CD14-positive monocyte (primary cell): ENCODE measurements at regions not wholly inside any gene's neighbourhood (a gene's known extent, or its start where the extent isn't known, plus 50 kb on each side); places are given as distances from the start of the nearest gene placed in this dataset.

ENCODE experiments used
- DNase-seq, 3 donors: peaks; one replicate each; pipeline ENCODE4 v3.0.0-alpha.2; 2011 to 2022
- H2AFZ ChIP-seq: 2 replicates; pipeline ENCODE4 v1.6.0; 2012; ENCODE audit warnings: mild to moderate bottlenecking, low read depth, low read length, inconsistent platforms; ENCODE audit not compliant: insufficient read depth, poor library complexity, severe bottlenecking
- H3K27ac ChIP-seq, 2 donors: 1 replicate in 1 of 2; 2 replicates in 1 of 2; pipeline ENCODE4 v1.5.1; 2012 to 2013; ENCODE audit warnings: low read length in 2 of 2, control low read depth in 1 of 2, inconsistent platforms in 1 of 2, low read depth in 1 of 2, mild to moderate bottlenecking in 1 of 2
- H3K27me3 ChIP-seq, 2 donors: one replicate each; pipeline versions ENCODE4 v1.6.0 to v1.6.1; 2011 to 2013; ENCODE audit warnings: low read length in 2 of 2; ENCODE audit not compliant: control insufficient read depth in 2 of 2, insufficient read depth in 2 of 2
- H3K36me3 ChIP-seq, 2 donors: replicated peaks in 1 of 2; 1 replicate in 1 of 2; 2 replicates in 1 of 2; pipeline versions ENCODE4 v1.5.1 to v1.6.1; 2012 to 2013; ENCODE audit warnings: low read length in 2 of 2, control low read depth in 1 of 2, inconsistent platforms in 1 of 2, mild to moderate bottlenecking in 1 of 2; ENCODE audit not compliant: insufficient read depth in 2 of 2, control insufficient read depth in 1 of 2
- H3K4me1 ChIP-seq, 2 donors: 1 replicate in 1 of 2; 2 replicates in 1 of 2; pipeline versions ENCODE4 v1.5.1 to v1.6.1; 2012 to 2013; ENCODE audit warnings: low read length in 2 of 2, control low read depth in 1 of 2, inconsistent platforms in 1 of 2, mild to moderate bottlenecking in 1 of 2, moderate library complexity in 1 of 2; ENCODE audit not compliant: insufficient read depth in 2 of 2, control insufficient read depth in 1 of 2
- H3K4me2 ChIP-seq: replicated peaks from 2 replicates; pipeline ENCODE3; 2012; ENCODE audit warnings: low read length, moderate library complexity, mild to moderate bottlenecking; ENCODE audit not compliant: poor library complexity, severe bottlenecking; ENCODE audit errors: extremely low read depth
- H3K4me3 ChIP-seq, 3 experiments: fragments of 200-600 bp in 1 of 3; sonication (generic) in 1 of 3; replicated peaks in 1 of 3; 1 replicate in 2 of 3; 2 replicates in 1 of 3; pipeline ENCODE4 v1.5.1; 2011 to 2013; ENCODE audit warnings: low read length in 3 of 3, mild to moderate bottlenecking in 3 of 3, control low read depth in 2 of 3, low read depth in 2 of 3, inconsistent platforms in 1 of 3, moderate library complexity in 1 of 3
- H3K79me2 ChIP-seq: 2 replicates; pipeline ENCODE4 v1.6.0; 2012; ENCODE audit warnings: mild to moderate bottlenecking, control low read depth, inconsistent platforms, low read length, moderate library complexity; ENCODE audit not compliant: insufficient read depth
- H3K9ac ChIP-seq: 2 replicates; pipeline ENCODE4 v1.6.0; 2017; ENCODE audit warnings: low read length, mild to moderate bottlenecking; ENCODE audit not compliant: insufficient read depth, poor library complexity, severe bottlenecking
- H3K9me3 ChIP-seq, 2 donors: replicated peaks in 1 of 2; 1 replicate in 1 of 2; 2 replicates in 1 of 2; pipeline versions ENCODE4 v1.5.1 to v1.6.1; 2012 to 2013; ENCODE audit warnings: low read length in 2 of 2, control low read depth in 1 of 2; ENCODE audit not compliant: control insufficient read depth in 1 of 2, insufficient read depth in 1 of 2
- H4K20me1 ChIP-seq: 2 replicates; pipeline ENCODE4 v1.6.0; 2012; ENCODE audit warnings: mild to moderate bottlenecking, low read length, control low read depth, moderate library complexity; ENCODE audit not compliant: insufficient read depth
- H3K27ac Mint-ChIP-seq, 7 donors: one replicate each; pipeline ENCODE4 v1.8.0; 2020; ENCODE audit warnings: mild to moderate bottlenecking in 7 of 7, mixed read lengths in 7 of 7, moderate library complexity in 6 of 7, inconsistent platforms in 2 of 7
- H3K27me3 Mint-ChIP-seq, 3 donors: one replicate each; pipeline ENCODE4 v1.8.0; 2021 to 2022; ENCODE audit warnings: low read depth in 3 of 3, mild to moderate bottlenecking in 3 of 3, mixed read lengths in 3 of 3, moderate library complexity in 3 of 3, inconsistent platforms in 1 of 3
- H3K36me3 Mint-ChIP-seq, 2 donors: one replicate each; pipeline ENCODE4 v1.8.0; 2020; ENCODE audit warnings: mixed read lengths in 2 of 2, inconsistent platforms in 1 of 2, mild to moderate bottlenecking in 1 of 2
- H3K4me1 Mint-ChIP-seq: one replicate; pipeline ENCODE4 v1.8.0; 2020; ENCODE audit warnings: mild to moderate bottlenecking, mixed read lengths
- H3K4me3 Mint-ChIP-seq, 2 donors: one replicate each; pipeline ENCODE4 v1.8.0; 2020; ENCODE audit warnings: mild to moderate bottlenecking in 2 of 2, mixed read lengths in 2 of 2, moderate library complexity in 1 of 2
- H3K9me3 Mint-ChIP-seq, 7 donors: one replicate each; pipeline ENCODE4 v1.8.0; 2020 to 2022; ENCODE audit warnings: mixed read lengths in 7 of 7, mild to moderate bottlenecking in 6 of 7, moderate library complexity in 6 of 7, inconsistent platforms in 2 of 7
- CTCF ChIP-seq: fragments of 200-600 bp; IDR thresholded peaks from one replicate; pipeline ENCODE4 v1.8.0; 2022; ENCODE audit warnings: antibody characterized with exemption, mild to moderate bottlenecking
- WGBS: methylation state at CpG from one replicate; pipeline ENCODE4 v1.1.5; 2013; ENCODE audit warnings: missing lambda C conversion rate; ENCODE audit not compliant: insufficient coverage; 5-methylcytosine and 5-hydroxymethylcytosine counted together
- intact Hi-C, 2 donors: fragments of 100-400 bp; cut with micrococcal nuclease; formaldehyde crosslinking; loops; one replicate each; pipeline versions ENCODE4 v1.15.0 to v1.15.1; 2023

GRCh38 chr22:42330170-42330569, 59.7 kb upstream of the TCF20 start:
- peaks cover 0 to 2% (median 0%) of the 10 kb centered on the region in 7 donors for H3K9me3 Mint-ChIP-seq
- TF ChIP-seq CTCF = no peak
- H3K4me1 Mint-ChIP-seq = peaks cover 3% of the 10 kb centered on the region
- peak overlapping the region in 1 of 7 donors; percentile 25 for H3K27ac Mint-ChIP-seq
- Histone ChIP-seq H3K27me3 (no peaks in the 10 kb centered on the region), H2AFZ (no peak overlapping the region), H3K4me3 (no peak overlapping the region), H3K4me2 (no peak overlapping the region), H3K36me3 (no peaks in the 10 kb centered on the region), H3K4me1 (no peaks in the 10 kb centered on the region), H4K20me1 (no peaks in the 10 kb centered on the region), H3K27ac (no peak overlapping the region), H3K9me3 (no peaks in the 10 kb centered on the region), H3K79me2 (no peaks in the 10 kb centered on the region), H3K9ac (no peak overlapping the region)
- H3K36me3 Mint-ChIP-seq = no peaks in the 10 kb centered on the region
- no peak overlapping the region for H3K4me3 Mint-ChIP-seq
- peaks cover 7 to 28% (median 16%) of the 10 kb centered on the region in 3 donors for H3K27me3 Mint-ChIP-seq
- intact Hi-C loops = no loop called here
- DNase-seq = no peak
- WGBS = 90% methylated on average over 3 of the region's 5 CpGs

GRCh38 chr22:42329504-42329903, 59.1 kb upstream of the TCF20 start:
- Mint-ChIP-seq H3K27me3 (peaks cover 6 to 33% (median 16%) of the 10 kb centered on the region in 3 donors), H3K4me3 (no peak overlapping the region), H3K9me3 (peaks cover 0 to 2% (median 0%) of the 10 kb centered on the region in 7 donors), H3K4me1 (peaks cover 5% of the 10 kb centered on the region), H3K36me3 (no peaks in the 10 kb centered on the region), H3K27ac (no peak overlapping the region)
- H4K20me1 ChIP-seq = no peaks in the 10 kb centered on the region
- H3K27me3 ChIP-seq = no peaks in the 10 kb centered on the region
- H3K4me1 ChIP-seq = no peaks in the 10 kb centered on the region
- no peak overlapping the region for H3K9ac ChIP-seq
- no peaks in the 10 kb centered on the region for H3K79me2 ChIP-seq
- no peak for TF ChIP-seq CTCF
- DNase-seq = no peak
- 100% methylated on average over 3 of the region's 9 CpGs for WGBS
- H3K4me2 ChIP-seq = no peak overlapping the region
- no peak overlapping the region for H3K27ac ChIP-seq
- no peak overlapping the region for H3K4me3 ChIP-seq
- no peaks in the 10 kb centered on the region for H3K9me3 ChIP-seq
- no peak overlapping the region for H2AFZ ChIP-seq
- intact Hi-C loops = no loop called here
- H3K36me3 ChIP-seq = no peaks in the 10 kb centered on the region
